Activated CD4-positive, alpha-beta memory T cell treated with anti-CD3 and anti-CD28 coated beads, Interleukin-2, amount 10 ng/mL, durations not matched to agents 7 days and 5 days (primary cell): ENCODE measurements at regions not wholly inside any gene's neighbourhood (a gene's known extent, or its start where the extent isn't known, plus 50 kb on each side); places are given as distances from the start of the nearest gene placed in this dataset.
A peak's percentile ranks its signal among the peaks of the same experiment; 100 is the strongest.

Experiments used
- CTCF ChIA-PET: fragments of 350-600 bp; sonication (Branson Sonifier 250); formaldehyde crosslinking; loops from one replicate; lab custom pipeline; 2021; ENCODE audit warnings: antibody characterized with exemption, inconsistent platforms; lab: Charles Lee
- POLR2A ChIA-PET: fragments of 350-600 bp; sonication (Branson Sonifier 250); formaldehyde crosslinking; loops from one replicate; lab custom pipeline; 2021; ENCODE audit warnings: antibody characterized with exemption; lab: Charles Lee
- DNase-seq: peaks from one replicate; pipeline ENCODE4 v3.0.0-alpha.2; 2020
- H3K27ac Mint-ChIP-seq: one replicate; pipeline ENCODE4 v1.8.0; 2021; ENCODE audit warnings: mild to moderate bottlenecking, mixed read lengths
- H3K27me3 Mint-ChIP-seq: one replicate; pipeline ENCODE4 v1.8.0; 2021; ENCODE audit warnings: mixed read lengths
- H3K36me3 Mint-ChIP-seq: one replicate; pipeline ENCODE4 v1.8.0; 2021; ENCODE audit warnings: low read depth, mixed read lengths
- H3K4me1 Mint-ChIP-seq: one replicate; pipeline ENCODE4 v1.8.0; 2021; ENCODE audit warnings: mixed read lengths
- H3K4me3 Mint-ChIP-seq: one replicate; pipeline ENCODE4 v1.8.0; 2021; ENCODE audit warnings: mild to moderate bottlenecking, mixed read lengths
- H3K9me3 Mint-ChIP-seq: one replicate; pipeline ENCODE4 v1.8.0; 2021; ENCODE audit warnings: mixed read lengths

GRCh38 chr1:22267413-22268175 is 124.7 kb upstream of the WNT4 start:
- peaks cover 5% of the 10 kb centered on the region for H3K27me3 Mint-ChIP-seq
- no peak overlapping the region for H3K4me3 Mint-ChIP-seq
- no peak for DNase-seq
- no peaks in the 10 kb centered on the region for H3K9me3 Mint-ChIP-seq
- no peaks in the 10 kb centered on the region for H3K4me1 Mint-ChIP-seq
- POLR2A ChIA-PET, result no interaction called here
- no peaks in the 10 kb centered on the region for H3K36me3 Mint-ChIP-seq
- CTCF ChIA-PET, result no interaction called here
- no peak overlapping the region for H3K27ac Mint-ChIP-seq

- H3K36me3 Mint-ChIP-seq, result no peaks in the 10 kb centered on the region
- H3K4me1 Mint-ChIP-seq, result no peaks in the 10 kb centered on the region
- no peaks in the 10 kb centered on the region for H3K9me3 Mint-ChIP-seq
- ChIA-PET CTCF (no interaction called here), POLR2A (no interaction called here)
- no peak overlapping the region for H3K27ac Mint-ChIP-seq
- H3K4me3 Mint-ChIP-seq, result no peak overlapping the region
- peaks cover 5% of the 10 kb centered on the region for H3K27me3 Mint-ChIP-seq
- DNase-seq, result no peak
These were observed 125.4 kb upstream of the WNT4 start for GRCh38 chr1:22268327-22268726.

- DNase-seq, result no peak
- Mint-ChIP-seq H3K27ac (no peak overlapping the region), H3K4me1 (no peaks in the 10 kb centered on the region), H3K4me3 (no peak overlapping the region), H3K27me3 (peaks cover 10% of the 10 kb centered on the region), H3K9me3 (no peaks in the 10 kb centered on the region), H3K36me3 (no peaks in the 10 kb centered on the region)
- ChIA-PET CTCF (interaction anchor here (0.8 kb wide), 1 partner anchor 33 kb away, joined by 3 read pairs; no protein-coding TSS in a partner anchor), POLR2A (no interaction called here)
These were observed 129.2 kb upstream of the WNT4 start for GRCh38 chr1:22271847-22272801.

GRCh38 chr1:22273686-22274681 is 131.1 kb upstream of the WNT4 start:
- Mint-ChIP-seq H3K27ac (no peak overlapping the region), H3K36me3 (no peaks in the 10 kb centered on the region), H3K4me3 (no peak overlapping the region), H3K27me3 (peaks cover 17% of the 10 kb centered on the region), H3K9me3 (no peaks in the 10 kb centered on the region), H3K4me1 (no peaks in the 10 kb centered on the region)
- POLR2A ChIA-PET, result no interaction called here
- CTCF ChIA-PET, result no interaction called here
- DNase-seq, result no peak

- ChIA-PET POLR2A (no interaction called here), CTCF (interaction anchor here (0.9 kb wide), 1 partner anchor 220 kb away, joined by 3 read pairs; no protein-coding TSS in a partner anchor)
- no peaks in the 10 kb centered on the region for H3K36me3 Mint-ChIP-seq
- H3K27ac Mint-ChIP-seq, result no peak overlapping the region
- no peak for DNase-seq
- no peak overlapping the region for H3K4me3 Mint-ChIP-seq
- no peaks in the 10 kb centered on the region for H3K4me1 Mint-ChIP-seq
- peaks cover 20% of the 10 kb centered on the region for H3K27me3 Mint-ChIP-seq
- no peaks in the 10 kb centered on the region for H3K9me3 Mint-ChIP-seq
These were observed 132.3 kb upstream of the WNT4 start for GRCh38 chr1:22275167-22275566.

- H3K27me3 Mint-ChIP-seq, result peaks cover 20% of the 10 kb centered on the region
- POLR2A ChIA-PET, result no interaction called here
- no peak overlapping the region for H3K27ac Mint-ChIP-seq
- CTCF ChIA-PET, result interaction anchor here (0.9 kb wide), 1 partner anchor 221 kb away, joined by 3 read pairs; no protein-coding TSS in a partner anchor
- no peak overlapping the region for H3K4me3 Mint-ChIP-seq
- peak; percentile 48 for DNase-seq
- H3K36me3 Mint-ChIP-seq, result no peaks in the 10 kb centered on the region
- no peaks in the 10 kb centered on the region for H3K4me1 Mint-ChIP-seq
- H3K9me3 Mint-ChIP-seq, result no peaks in the 10 kb centered on the region
These were observed 132.9 kb upstream of the WNT4 start for GRCh38 chr1:22275626-22276395.

GRCh38 chr1:22276396-22276748 is 133.5 kb upstream of the WNT4 start:
- Mint-ChIP-seq H3K9me3 (no peaks in the 10 kb centered on the region), H3K4me3 (no peak overlapping the region), H3K27me3 (peaks cover 21% of the 10 kb centered on the region), H3K4me1 (no peaks in the 10 kb centered on the region), H3K27ac (no peak overlapping the region), H3K36me3 (no peaks in the 10 kb centered on the region)
- CTCF ChIA-PET, result no interaction called here
- no peak for DNase-seq
- POLR2A ChIA-PET, result no interaction called here

- H3K27me3 Mint-ChIP-seq, result peaks cover 21% of the 10 kb centered on the region
- ChIA-PET POLR2A (no interaction called here), CTCF (interaction anchor here (1.3 kb wide), 1 partner anchor 14 kb away, joined by 3 read pairs; no protein-coding TSS in a partner anchor)
- no peaks in the 10 kb centered on the region for H3K36me3 Mint-ChIP-seq
- no peak for DNase-seq
- no peaks in the 10 kb centered on the region for H3K9me3 Mint-ChIP-seq
- no peak overlapping the region for H3K27ac Mint-ChIP-seq
- H3K4me1 Mint-ChIP-seq, result no peaks in the 10 kb centered on the region
- H3K4me3 Mint-ChIP-seq, result no peak overlapping the region
These were observed 134.8 kb upstream of the WNT4 start for GRCh38 chr1:22277662-22278061.

GRCh38 chr1:22279735-22280134 is 136.8 kb upstream of the WNT4 start:
- Mint-ChIP-seq H3K36me3 (no peaks in the 10 kb centered on the region), H3K27me3 (peaks cover 22% of the 10 kb centered on the region), H3K27ac (no peak overlapping the region), H3K4me3 (no peak overlapping the region), H3K9me3 (no peaks in the 10 kb centered on the region), H3K4me1 (no peaks in the 10 kb centered on the region)
- POLR2A ChIA-PET, result no interaction called here
- CTCF ChIA-PET, result no interaction called here
- no peak for DNase-seq

- no peak for DNase-seq
- CTCF ChIA-PET, result no interaction called here
- no peak overlapping the region for H3K4me3 Mint-ChIP-seq
- no peaks in the 10 kb centered on the region for H3K9me3 Mint-ChIP-seq
- H3K36me3 Mint-ChIP-seq, result no peaks in the 10 kb centered on the region
- no peaks in the 10 kb centered on the region for H3K4me1 Mint-ChIP-seq
- peaks cover 22% of the 10 kb centered on the region for H3K27me3 Mint-ChIP-seq
- POLR2A ChIA-PET, result no interaction called here
- no peak overlapping the region for H3K27ac Mint-ChIP-seq
These were observed 137.6 kb upstream of the WNT4 start for GRCh38 chr1:22280526-22280925.

GRCh38 chr1:22281521-22282363 is 138.8 kb upstream of the WNT4 start:
- DNase-seq, result no peak
- Mint-ChIP-seq H3K9me3 (no peaks in the 10 kb centered on the region), H3K4me1 (no peaks in the 10 kb centered on the region), H3K36me3 (no peaks in the 10 kb centered on the region), H3K27me3 (peaks cover 22% of the 10 kb centered on the region), H3K4me3 (no peak overlapping the region), H3K27ac (no peak overlapping the region)
- ChIA-PET POLR2A (no interaction called here), CTCF (interaction anchor here (0.6 kb wide), 1 partner anchor 471 kb away, joined by 5 read pairs; no protein-coding TSS in a partner anchor)
